Jurkat, Clone E6-1 (cell line): ENCODE measurements at regions not wholly inside any gene's neighbourhood (a gene's known extent, or its start where the extent isn't known, plus 50 kb on each side); places are given as distances from the start of the nearest gene placed in this dataset.
"Not testable (repeated sequence)": the region's sequence is repeated elsewhere in the genome, so short reads cannot be mapped to it uniquely, and the experiment has no call there.

Source experiments
- DNase-seq: peaks from one replicate; pipeline ENCODE4 v3.0.0-alpha.2; 2011; ENCODE audit warnings: low read depth, low spot score
- H3K4me3 ChIP-seq: 2 replicates; pipeline ENCODE4 v1.5.1; 2011; ENCODE audit warnings: mild to moderate bottlenecking, low read length, control low read depth, moderate library complexity

DNA sequence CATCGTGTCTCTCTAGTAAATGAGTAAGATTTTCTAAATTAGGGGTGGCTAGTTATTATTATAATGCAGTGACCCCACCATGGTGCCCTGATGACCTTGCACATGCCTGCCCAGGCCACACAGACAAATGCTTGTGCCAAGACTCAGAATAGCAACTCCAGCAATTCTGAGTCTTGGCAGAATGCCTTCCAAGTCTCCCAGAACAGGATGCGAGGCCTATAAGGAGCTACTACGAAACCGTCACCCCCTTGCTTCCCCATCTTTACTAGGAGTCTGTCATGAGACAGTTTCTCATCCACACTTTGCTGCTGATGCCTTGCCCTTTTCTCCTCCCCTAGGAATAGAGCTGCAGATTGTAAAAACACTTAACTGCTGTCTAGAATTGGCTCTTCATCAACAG, 559.9 kb downstream of the TRHDE start:
- H3K4me3 ChIP-seq, result no peak overlapping the region
- no peak for DNase-seq

DNA sequence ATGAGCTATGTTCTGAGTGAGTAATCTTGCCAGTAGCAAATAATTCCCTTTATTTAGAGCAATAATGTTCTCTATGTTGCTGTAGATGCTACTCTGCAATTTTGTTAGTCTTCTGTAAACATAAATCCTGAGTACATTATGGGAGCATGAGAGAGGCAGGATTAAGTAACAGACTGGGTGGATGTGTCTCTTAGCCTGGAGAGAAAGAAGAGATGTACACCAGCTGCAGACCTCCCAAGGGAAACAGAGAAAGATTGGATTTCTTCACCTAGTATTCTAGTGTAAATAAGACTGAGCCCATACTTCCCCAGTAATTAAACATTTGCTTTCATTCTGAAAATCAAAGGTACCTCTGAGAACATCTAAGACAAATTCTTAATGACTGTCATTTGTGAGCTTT, 564.0 kb downstream of the TRHDE start:
- no peak overlapping the region for H3K4me3 ChIP-seq
- no peak for DNase-seq

DNA sequence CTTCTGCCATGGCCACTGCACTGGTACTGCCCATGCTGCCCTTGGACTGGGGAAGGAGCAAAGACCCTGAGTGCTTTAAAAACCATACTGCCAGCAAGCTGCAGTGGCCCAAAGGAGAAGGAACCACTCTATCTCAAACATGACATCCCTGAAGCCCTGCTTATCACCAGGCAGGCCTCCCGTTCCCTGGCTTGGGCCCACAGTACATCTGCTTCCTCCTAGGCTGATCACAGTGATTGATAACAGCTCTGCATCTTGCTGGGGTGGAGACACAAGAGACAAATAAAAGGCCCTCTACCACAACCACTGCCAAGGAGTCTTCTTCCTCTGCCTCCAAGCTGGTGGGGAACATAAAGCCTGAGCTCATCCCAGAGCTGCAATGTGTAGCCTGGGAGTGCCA, 567.5 kb downstream of the TRHDE start:
- no peak for DNase-seq
- H3K4me3 ChIP-seq, result no peak overlapping the region

DNA sequence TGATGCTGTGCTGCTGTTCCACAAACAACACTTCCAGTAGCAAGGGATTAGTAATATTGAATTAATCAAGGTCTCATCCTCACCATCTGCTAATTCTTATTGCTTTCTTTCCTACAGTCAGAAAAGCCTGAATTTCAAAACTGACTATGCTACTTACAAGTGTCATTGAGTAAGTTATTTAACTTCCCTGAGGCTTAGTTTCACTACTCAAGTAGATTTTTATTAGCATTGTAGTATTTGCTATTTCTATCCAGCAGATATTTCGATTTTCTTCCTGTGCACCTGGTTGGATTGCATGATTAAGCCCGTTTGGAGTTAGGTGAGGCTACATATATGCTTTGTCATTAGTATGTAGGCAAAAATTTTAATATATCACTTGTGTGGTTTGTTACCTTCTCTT, 591.5 kb downstream of the TRHDE start:
- no peak for DNase-seq
- no peak overlapping the region for H3K4me3 ChIP-seq

DNA sequence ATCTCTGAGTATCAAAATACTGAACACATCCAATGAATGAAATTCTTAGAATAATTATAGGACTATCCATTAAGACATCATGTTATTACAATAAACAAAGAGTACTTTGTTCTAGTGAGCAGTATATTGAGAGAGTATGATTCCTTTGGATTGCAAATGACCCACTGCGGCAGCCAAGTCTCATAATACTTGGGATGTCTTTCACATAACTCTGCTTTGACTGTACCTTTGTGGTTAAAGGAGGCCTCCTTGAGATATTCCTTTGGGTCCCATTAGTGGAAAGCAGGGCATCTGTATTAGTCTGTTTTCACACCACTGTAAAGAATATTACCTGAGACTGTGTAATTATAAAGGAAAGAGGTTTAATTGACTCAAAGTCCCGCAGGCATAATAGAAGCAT, 593.8 kb downstream of the TRHDE start:
- no peak for DNase-seq
- H3K4me3 ChIP-seq, result no peak overlapping the region

DNA sequence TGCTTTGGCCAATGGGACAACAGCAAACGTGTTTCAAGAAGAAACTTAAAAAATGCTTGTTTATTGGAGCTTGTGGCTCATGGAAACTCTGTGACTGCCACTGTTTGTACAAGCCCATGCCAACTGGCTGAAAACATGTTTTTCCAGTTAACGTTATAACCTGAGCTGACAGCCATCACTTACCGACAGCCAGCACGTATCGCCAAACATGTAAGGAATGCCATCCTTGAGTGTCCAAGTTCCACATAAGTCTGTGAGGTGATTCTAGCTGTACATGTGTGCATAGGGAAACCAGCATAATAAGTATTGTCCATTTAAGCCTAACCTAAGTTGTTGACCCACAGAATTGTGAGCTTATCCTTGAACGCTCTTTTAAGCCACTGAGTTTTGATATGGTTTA, 596.9 kb downstream of the TRHDE start:
- no peak overlapping the region for H3K4me3 ChIP-seq
- no peak for DNase-seq

DNA sequence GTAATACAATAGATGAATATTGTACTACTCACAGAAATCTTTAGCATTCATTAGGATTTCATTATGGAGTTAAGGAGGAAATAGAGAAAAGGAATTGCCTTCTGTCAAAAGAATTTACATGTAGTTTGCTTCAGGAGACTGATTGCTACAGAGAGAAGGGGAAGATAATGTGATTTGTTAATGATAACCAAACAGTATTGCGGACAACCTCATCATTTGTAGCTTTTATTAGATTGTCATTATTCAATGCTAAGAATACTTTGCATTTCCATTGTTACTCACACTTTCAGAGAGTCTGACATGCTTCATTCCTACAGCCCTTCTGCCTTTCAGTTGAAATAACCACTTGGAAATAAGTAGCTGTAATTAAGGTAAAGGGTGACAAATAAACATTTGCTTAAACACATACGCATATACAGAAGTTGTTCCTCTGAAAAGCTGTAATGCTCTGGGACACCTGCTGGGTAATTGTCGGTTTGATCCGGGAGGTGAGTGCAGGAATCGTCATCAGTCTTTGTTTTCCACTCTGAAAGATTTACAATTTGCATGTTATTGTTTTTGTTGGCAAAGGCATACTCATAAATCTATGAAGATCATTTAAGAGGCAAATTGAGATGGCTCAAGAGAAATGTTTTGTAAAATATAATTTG, 600.2 kb downstream of the TRHDE start:
- H3K4me3 ChIP-seq, result no peak overlapping the region
- DNase-seq, result no peak

DNA sequence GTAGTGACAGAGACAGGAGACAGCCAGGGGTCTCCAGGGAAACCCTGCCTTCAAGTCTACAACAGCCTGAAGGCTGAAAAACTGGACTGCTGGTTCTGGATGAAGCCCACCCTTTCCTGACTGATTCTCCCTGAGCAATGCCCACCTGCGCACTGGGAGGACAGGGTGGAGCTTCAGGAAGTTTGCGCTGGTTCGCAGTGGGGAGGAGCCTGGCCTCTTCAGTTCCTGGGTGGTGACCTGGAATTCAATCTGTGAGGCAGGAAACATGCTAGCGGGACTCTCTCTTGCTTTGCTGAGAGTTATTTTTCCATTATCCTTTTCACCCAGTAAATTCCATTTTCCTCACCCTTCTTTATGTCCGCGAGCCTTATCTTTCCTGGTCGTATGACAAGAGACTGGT, 600.8 kb downstream of the TRHDE start:
- no peak overlapping the region for H3K4me3 ChIP-seq
- no peak for DNase-seq

DNA sequence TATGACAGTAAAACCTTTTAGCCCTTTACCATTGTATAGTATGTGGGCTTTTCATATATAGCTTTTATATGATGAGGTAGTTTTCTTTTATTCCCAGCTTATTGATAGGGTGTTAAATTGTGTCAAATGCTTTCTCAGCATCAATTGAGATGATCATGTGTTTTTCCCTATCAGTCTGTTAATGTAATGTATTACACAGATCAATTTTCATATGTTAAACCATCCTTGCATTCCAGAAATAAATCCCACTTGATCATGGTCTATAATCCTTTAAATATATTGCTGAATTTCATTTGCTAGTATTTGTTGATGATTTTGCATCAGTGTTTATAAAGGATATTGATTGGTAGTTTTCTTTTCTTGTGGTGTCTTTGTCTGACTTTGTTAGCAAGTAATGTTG, 603.9 kb downstream of the TRHDE start:
- DNase-seq, result no peak
- no peak overlapping the region for H3K4me3 ChIP-seq

DNA sequence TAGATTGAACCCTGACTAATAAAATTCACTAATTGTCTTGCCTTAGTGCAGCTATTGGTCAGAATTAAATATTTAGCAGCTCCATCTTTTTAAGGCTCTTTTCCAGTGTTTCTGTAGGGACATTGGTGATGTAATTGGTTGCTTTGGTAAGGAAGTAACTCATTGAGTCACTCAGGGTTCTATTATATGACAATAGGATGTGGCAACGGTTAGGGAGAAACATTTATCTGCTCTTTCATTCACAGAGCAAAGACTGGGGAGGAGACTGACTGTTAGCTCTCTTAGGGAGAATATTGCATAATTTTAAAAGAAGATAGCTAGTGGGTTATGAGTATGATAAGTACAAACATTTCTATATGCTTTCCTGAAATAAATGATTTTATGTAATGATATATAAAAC, 616.5 kb downstream of the TRHDE start:
- no peak for DNase-seq
- H3K4me3 ChIP-seq, result no peak overlapping the region

DNA sequence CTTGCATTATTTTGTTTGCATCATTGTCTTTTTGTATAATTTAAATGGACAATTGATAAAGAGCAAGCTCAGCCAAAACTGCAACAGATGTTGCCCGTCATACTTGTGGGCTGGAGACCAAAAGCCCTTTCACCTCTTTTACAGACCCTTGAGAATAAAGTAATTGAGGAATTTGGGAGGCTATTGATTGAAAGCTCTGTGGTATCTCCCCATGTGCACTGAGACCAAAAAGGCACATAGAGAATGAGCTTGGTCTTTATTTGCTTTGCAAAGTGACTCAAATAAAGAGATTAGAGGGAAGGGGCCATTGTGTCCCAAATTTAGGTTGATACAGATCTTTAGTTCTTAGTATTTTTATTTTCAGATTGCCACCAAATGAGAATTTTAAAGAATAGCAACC, 617.6 kb downstream of the TRHDE start:
- DNase-seq, result no peak
- no peak overlapping the region for H3K4me3 ChIP-seq

DNA sequence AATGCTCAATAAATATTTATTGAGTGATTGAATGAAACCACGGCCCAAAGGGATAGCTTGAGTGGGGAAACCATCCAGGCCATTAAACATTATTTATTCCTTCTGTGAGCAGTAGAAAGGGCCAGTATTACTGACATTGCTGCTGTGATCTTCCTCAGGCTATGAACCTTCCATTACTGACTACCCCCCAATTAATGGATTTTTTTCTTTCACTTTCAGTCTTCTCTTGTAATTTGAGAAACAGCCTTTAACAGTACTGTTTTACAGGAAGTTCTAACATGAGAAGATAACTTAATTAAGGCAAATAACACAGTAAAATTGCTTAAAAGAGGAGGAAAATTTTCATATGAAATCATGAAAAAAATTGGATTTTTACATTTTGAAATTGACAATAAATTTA, 629.5 kb downstream of the TRHDE start:
- no peak for DNase-seq
- H3K4me3 ChIP-seq, result no peak overlapping the region

DNA sequence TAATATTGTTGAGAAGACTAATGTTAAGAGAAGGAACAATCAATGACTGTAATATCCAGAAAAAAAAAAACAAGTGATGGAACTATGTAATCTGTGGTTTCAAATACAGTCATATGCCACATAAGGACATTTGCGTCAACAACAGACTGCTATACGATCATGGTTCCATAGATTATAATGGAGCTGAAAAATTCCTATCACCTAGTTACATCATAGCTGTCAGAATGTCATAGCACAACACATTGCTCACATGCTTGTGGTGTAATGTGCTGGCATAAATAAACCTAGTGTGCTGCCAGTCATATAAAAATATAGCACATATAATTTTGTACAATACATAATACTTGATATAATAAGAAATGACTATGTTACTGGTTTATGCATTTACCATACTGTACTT, 653.5 kb downstream of the TRHDE start:
- DNase-seq, result no peak
- H3K4me3 ChIP-seq, result no peak overlapping the region

DNA sequence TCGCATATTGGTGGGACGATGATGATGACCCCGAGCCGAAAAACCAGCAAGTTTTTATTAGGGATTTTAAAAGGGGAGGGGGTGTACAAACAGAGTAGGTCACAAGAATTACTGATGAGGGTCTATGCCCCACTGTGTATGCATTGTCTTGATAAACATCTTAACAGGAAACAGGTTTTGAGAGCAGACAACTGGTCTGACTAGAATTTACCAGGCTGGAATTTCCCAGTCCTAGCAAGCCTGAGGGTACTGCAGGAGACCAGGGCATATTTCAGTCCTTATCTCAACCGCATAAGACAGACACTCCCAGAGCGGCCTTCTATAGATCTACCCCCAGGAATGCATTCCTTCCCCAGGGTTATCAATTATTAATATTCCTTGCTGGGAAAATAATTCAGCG, 659.7 kb downstream of the TRHDE start:
- not testable (repeated sequence) for H3K4me3 ChIP-seq, DNase-seq

DNA sequence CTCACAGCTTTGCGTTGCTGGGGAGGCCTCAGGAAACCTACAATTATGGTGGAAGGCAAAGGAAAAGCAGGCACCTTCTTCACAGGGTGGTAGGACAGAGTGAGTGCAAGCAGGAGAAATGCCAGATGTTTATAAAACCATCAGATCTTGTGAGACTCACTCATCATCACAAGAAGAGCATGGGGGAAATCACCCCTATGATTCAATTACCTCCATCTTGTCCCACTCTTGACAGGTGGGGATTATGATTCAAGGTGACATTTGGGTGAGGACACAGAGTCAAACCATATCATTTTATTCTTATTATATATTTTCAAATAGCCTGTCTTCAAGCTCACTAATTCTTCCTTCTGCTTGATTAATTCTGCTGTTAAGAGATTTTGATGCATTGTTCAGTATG, 665.3 kb downstream of the TRHDE start:
- no peak for DNase-seq
- H3K4me3 ChIP-seq, result no peak overlapping the region

DNA sequence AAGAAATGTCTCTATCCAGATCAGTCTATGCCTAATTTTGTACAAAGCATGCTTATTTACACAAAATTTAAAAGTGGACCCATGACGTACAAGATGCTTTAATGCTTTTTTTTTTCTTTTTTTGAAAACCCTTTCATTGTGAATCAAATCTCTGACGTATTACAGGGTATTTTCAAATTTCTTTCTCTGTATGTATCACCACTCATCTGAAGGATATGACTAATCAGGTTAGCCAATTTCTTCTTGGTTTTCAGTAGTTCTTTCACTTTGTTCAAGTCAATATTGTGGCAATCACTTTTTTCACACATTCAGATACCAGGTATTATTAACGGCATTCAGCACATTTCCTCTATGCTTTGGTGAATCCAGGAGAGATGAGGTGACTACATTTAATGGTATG, 685.3 kb downstream of the TRHDE start:
- DNase-seq, result no peak
- no peak overlapping the region for H3K4me3 ChIP-seq

DNA sequence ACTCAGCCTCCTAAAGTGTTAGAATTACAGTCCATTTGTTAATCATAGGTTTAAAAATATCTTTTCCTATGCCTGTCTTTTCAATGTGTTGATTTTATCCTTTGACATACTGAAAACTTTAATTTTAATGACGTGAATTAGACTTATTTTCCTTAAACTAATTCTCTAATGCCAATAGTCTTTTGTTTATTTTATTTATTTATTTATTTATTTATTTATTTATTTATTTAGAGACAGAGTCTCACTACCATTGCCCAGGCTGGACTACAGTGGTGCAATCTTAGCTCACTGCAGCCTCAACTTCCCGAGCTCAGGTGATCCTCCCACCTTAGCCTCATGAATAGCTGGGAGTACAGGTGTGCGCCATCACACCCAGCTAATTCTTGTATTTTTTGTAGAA, 694.5 kb downstream of the TRHDE start:
- H3K4me3 ChIP-seq, result no peak overlapping the region
- no peak for DNase-seq

DNA sequence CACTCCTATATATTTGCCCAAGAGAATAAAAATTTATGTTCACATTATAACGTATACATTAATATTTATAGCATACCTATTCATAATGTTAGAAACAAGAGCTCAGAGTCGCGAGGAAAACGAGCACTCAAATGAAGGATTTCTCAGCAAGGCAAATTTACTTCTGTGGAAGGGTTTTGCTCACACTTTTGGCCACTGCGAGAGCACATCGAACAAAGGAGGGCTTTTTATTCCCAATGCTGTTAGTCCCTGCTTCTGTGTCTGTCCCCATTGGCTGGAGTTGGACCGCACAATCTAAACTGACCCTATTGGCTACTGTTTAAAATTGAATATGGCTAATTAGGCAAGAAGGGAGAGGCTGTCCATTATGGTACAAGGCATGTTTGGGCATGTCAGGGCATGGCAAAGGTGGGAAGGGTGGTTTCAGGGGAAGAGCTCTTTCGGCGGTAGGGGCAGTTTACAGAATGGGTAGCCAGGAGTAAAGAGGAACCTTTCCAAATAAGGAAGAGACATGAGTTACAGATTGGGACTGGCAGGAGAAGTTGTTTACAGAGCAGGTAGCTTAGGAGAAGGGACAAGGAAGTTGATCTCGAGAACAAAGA, 702.9 kb downstream of the TRHDE start:
- no peak for DNase-seq
- H3K4me3 ChIP-seq, result no peak overlapping the region

DNA sequence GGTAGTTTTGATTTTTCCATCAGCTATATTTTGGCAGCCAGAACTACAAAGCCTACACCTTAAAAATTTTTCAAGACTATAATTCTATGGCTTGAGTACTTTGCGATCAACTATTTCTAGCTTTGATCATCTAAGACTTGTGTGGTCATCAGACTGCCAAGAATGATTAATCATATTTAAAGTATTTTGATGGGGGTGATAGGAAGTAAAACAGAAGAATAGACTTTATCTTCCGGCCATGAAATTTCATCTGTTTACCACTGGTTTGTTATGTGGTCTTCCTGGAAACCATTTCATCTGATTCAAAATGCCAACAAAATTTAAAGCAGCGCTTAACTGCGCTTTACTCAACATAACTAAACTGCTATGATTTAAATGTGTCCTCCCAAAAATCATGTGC, 706.8 kb downstream of the TRHDE start:
- no peak for DNase-seq
- no peak overlapping the region for H3K4me3 ChIP-seq

DNA sequence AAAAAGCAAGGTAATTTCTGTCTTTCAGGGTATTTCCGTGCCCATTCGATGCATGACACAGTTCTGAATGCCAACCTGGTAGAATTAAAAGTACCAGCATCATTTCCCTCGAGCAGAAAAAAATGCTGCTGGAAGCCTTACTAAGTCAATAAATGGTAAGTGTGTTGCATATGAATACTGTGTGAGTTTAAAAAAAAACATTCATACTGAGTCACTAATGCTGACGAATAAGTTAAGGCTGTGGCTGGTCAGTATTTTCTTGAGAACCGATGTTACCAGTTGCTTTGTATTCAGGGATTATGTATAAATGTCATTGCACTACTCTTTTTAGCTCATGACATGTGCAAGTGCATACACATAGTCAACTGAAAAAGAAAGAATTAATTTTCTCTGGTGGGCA, 710.2 kb downstream of the TRHDE start:
- no peak for DNase-seq
- H3K4me3 ChIP-seq, result no peak overlapping the region

DNA sequence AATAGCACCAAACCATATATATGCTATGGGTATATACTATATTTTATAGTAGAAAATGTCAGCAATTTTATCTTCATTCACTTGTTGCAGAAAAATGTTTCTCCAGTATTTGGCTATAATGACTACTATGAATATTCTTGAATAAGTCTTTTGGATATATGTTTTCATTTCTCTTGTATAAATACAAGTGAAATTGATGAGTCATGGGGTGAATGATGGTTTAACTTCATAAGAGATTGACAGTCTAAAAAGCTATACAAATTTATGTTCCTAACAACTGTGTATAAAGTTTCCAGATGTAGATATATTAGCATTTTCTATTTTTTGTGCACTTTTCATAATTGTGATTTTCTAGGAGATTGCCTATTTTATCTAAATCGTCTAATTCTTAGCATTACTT, 714.8 kb downstream of the TRHDE start:
- H3K4me3 ChIP-seq, result no peak overlapping the region
- DNase-seq, result no peak
